Endothelial cell of umbilical vein (primary cell): ENCODE measurements at regions not wholly inside any gene's neighbourhood (a gene's known extent, or its start where the extent isn't known, plus 50 kb on each side); places are given as distances from the start of the nearest gene placed in this dataset.

Experiments
- CTCF ChIP-seq, 2 donors: IDR thresholded peaks; 1 replicate in 1 of 2; 2 replicates in 1 of 2; pipeline ENCODE4 v1.5.1; 2011; ENCODE audit warnings: low read length in 2 of 2, mild to moderate bottlenecking in 2 of 2, moderate library complexity in 2 of 2, control low read depth in 1 of 2, inconsistent platforms in 1 of 2, low read depth in 1 of 2; ENCODE audit not compliant: insufficient read depth in 1 of 2; ENCODE audit errors: extremely low read depth in 1 of 2
- GATA2 ChIP-seq: IDR thresholded peaks from 2 replicates; pipeline ENCODE4 v1.7.0; 2011; ENCODE audit warnings: low read depth, mild to moderate bottlenecking, moderate library complexity, mixed read lengths, low read length; ENCODE audit not compliant: insufficient read length, insufficient read depth
- POLR2AphosphoS5 ChIP-seq: IDR thresholded peaks from 2 replicates; pipeline ENCODE4 v1.6.1; 2012; ENCODE audit warnings: low read depth, mild to moderate bottlenecking, control low read depth, low read length, moderate library complexity; ENCODE audit not compliant: insufficient read depth

DNA sequence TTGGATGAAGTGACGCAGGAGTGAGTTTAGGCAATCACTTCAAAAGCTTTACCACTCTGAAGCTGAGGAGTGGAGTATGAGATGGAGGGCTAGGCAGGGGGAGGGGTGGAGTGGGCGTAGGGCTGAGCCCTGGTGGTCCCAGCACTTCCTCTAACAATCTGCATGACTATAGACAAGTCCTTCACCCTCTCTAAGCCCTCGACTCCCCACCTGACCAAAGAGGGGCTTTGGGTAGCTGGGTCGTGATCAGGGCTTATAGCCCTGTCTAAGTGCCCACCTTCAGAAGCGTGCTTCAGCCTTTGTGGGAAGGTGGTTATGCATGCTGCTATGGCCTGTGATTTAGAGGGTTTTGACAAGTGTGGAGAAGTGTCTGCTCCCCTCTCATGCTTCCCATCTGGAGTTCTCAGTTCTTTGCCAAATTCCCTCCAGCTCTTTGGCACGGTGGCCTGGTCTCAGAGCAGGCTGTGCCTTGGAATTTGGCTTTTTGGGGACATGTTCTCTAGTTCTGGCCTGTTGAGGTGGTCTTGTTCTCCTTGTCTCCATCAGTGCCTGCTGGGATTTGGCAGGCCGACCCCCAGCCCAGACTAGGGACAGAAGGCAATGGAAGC, 53.0 kb downstream of the ACTBL2 start:
- no peak for TF ChIP-seq CTCF (IDR thresholded peaks at IDR 0.05; ENCODE audit: extremely low read depth in 1 of 2, insufficient read depth in 1 of 2, low read depth in 1 of 2, low read length in 2 of 2)
- no peak for TF ChIP-seq POLR2AphosphoS5
- TF ChIP-seq GATA2: no peak
